Keratinocyte (primary cell): ENCODE measurements at regions not wholly inside any gene's neighbourhood (a gene's known extent, or its start where the extent isn't known, plus 50 kb on each side); places are given as distances from the start of the nearest gene placed in this dataset.
A peak's percentile ranks its signal among the peaks of the same experiment; 100 is the strongest.

Source experiments
- DNase-seq: peaks from one replicate; pipeline ENCODE4 v3.0.0-alpha.2; 2011; ENCODE audit warnings: low read depth, missing footprints, low spot score
- FAIRE-seq: peaks from 2 replicates; lab custom pipeline; 2011; peaks lifted over from hg19 to GRCh38; lab: Jason Lieb, UNC
- H2AFZ ChIP-seq: 2 replicates; pipeline ENCODE4 v1.6.0; 2012; ENCODE audit warnings: low read length, control low read depth, inconsistent platforms; ENCODE audit not compliant: control insufficient read depth
- H3K27ac ChIP-seq: 2 replicates; pipeline ENCODE4 v1.5.1; 2011; ENCODE audit warnings: low read length; ENCODE audit not compliant: control insufficient read depth, insufficient read depth
- H3K27me3 ChIP-seq: 3 replicates; pipeline ENCODE4 v1.6.0; 2011; ENCODE audit warnings: low read length; ENCODE audit not compliant: control insufficient read depth, insufficient read depth; ENCODE audit errors: extremely low read depth
- H3K36me3 ChIP-seq, 2 experiments: 2 replicates in 1 of 2; 3 replicates in 1 of 2; pipeline ENCODE4 v1.5.1; 2011; ENCODE audit warnings: low read length in 2 of 2, mild to moderate bottlenecking in 1 of 2; ENCODE audit not compliant: control insufficient read depth in 2 of 2, insufficient read depth in 2 of 2; ENCODE audit errors: extremely low read depth in 1 of 2
- H3K4me1 ChIP-seq: 3 replicates; pipeline ENCODE4 v1.5.1; 2011; ENCODE audit warnings: low read length; ENCODE audit not compliant: control insufficient read depth, insufficient read depth; ENCODE audit errors: extremely low read depth
- H3K4me2 ChIP-seq: 3 replicates; pipeline ENCODE4 v1.6.0; 2011; ENCODE audit warnings: low read depth, low read length; ENCODE audit not compliant: control insufficient read depth, insufficient read depth; ENCODE audit errors: extremely low read depth
- H3K4me3 ChIP-seq, 3 experiments: fragments of 200-600 bp in 1 of 3; sonication (generic) in 1 of 3; 2 replicates in 2 of 3; 3 replicates in 1 of 3; pipeline ENCODE4 v1.5.1; 2011 to 2016; ENCODE audit warnings: low read length in 3 of 3, mild to moderate bottlenecking in 3 of 3, control low read depth in 2 of 3, inconsistent platforms in 1 of 3, low read depth in 1 of 3, mixed read lengths in 1 of 3, mixed run types in 1 of 3, moderate library complexity in 1 of 3; ENCODE audit not compliant: control insufficient read depth in 2 of 3, insufficient read depth in 2 of 3; ENCODE audit errors: extremely low read depth in 1 of 3
- H3K79me2 ChIP-seq: 2 replicates; pipeline ENCODE4 v1.6.0; 2012; ENCODE audit warnings: low read length; ENCODE audit not compliant: control insufficient read depth, insufficient read depth
- H3K9ac ChIP-seq: 3 replicates; pipeline ENCODE4 v1.6.0; 2011; ENCODE audit warnings: low read length; ENCODE audit not compliant: control insufficient read depth, insufficient read depth; ENCODE audit errors: extremely low read depth
- H3K9me1 ChIP-seq: 3 replicates; pipeline ENCODE4 v1.6.0; 2011; ENCODE audit warnings: low read length; ENCODE audit not compliant: control insufficient read depth, insufficient read depth; ENCODE audit errors: extremely low read depth
- H3K9me3 ChIP-seq: 2 replicates; pipeline ENCODE4 v1.5.1; 2012; ENCODE audit warnings: low read depth, low read length; ENCODE audit not compliant: control insufficient read depth
- H4K20me1 ChIP-seq: 3 replicates; pipeline ENCODE4 v1.6.0; 2011; ENCODE audit warnings: low read length; ENCODE audit not compliant: control insufficient read depth, insufficient read depth; ENCODE audit errors: extremely low read depth
- EZH2 ChIP-seq: IDR thresholded peaks from one replicate; pipeline ENCODE4 v1.6.1; 2012; ENCODE audit warnings: inconsistent platforms, mild to moderate bottlenecking, low read length, moderate library complexity
- dilution Hi-C: fragments of 300-500 bp; cut with MboI; formaldehyde crosslinking; loops from one replicate; pipeline ENCODE4 v1.7.0; 2020; ENCODE audit warnings: low sequenced_read_pairs; ENCODE audit not compliant: extremely low pct_ligation_motif_present
- TF ChIP-seq, protein P1 (sequence below), 3 experiments: IDR thresholded peaks in 1 of 3; conservative IDR thresholded peaks in 1 of 3; optimal IDR thresholded peaks in 1 of 3; 2 replicates in 2 of 3; 3 replicates in 1 of 3; pipeline versions ENCODE3 to v1.5.1; 2011; ENCODE audit warnings: low read length in 3 of 3, mild to moderate bottlenecking in 3 of 3, moderate library complexity in 2 of 3, control low read depth in 1 of 3, inconsistent platforms in 1 of 3; ENCODE audit not compliant: insufficient read depth in 2 of 3; ENCODE audit errors: extremely low read depth in 1 of 3

DNA sequence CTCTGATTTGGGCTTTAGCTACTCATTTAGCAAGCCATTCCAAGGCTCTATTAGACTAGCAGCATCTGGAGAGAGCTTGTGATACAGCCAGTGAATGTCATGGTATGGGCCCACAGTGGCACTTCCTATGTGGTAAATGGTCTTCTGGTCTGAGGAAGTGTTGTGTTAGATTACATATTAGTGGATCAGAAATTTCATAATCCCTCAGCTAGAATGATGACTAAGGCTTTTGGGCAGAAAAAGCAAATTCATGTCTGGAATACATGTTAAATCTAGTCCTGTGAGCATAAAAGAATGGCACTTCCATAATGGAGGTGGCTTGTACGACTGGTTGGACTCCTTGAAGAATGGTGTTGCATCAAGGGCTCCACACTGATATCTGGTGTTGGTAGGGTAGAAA is 436.8 kb upstream of the CWC22 start:
- no peak overlapping the region for H3K9ac ChIP-seq
- no peaks in the 10 kb centered on the region for H3K9me1 ChIP-seq
- H3K4me1 ChIP-seq, result peaks cover 16% of the 10 kb centered on the region
- no peaks in the 10 kb centered on the region for H3K79me2 ChIP-seq
- no peaks in the 10 kb centered on the region for H3K36me3 ChIP-seq
- no peak overlapping the region for H2AFZ ChIP-seq
- peak; percentile 59 for FAIRE-seq
- no peaks in the 10 kb centered on the region for H4K20me1 ChIP-seq
- TF ChIP-seq EZH2, result no peak
- TF ChIP-seq, protein P1, sequence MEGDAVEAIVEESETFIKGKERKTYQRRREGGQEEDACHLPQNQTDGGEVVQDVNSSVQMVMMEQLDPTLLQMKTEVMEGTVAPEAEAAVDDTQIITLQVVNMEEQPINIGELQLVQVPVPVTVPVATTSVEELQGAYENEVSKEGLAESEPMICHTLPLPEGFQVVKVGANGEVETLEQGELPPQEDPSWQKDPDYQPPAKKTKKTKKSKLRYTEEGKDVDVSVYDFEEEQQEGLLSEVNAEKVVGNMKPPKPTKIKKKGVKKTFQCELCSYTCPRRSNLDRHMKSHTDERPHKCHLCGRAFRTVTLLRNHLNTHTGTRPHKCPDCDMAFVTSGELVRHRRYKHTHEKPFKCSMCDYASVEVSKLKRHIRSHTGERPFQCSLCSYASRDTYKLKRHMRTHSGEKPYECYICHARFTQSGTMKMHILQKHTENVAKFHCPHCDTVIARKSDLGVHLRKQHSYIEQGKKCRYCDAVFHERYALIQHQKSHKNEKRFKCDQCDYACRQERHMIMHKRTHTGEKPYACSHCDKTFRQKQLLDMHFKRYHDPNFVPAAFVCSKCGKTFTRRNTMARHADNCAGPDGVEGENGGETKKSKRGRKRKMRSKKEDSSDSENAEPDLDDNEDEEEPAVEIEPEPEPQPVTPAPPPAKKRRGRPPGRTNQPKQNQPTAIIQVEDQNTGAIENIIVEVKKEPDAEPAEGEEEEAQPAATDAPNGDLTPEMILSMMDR (optimal IDR thresholded peaks at IDR 0.05 in 1 of 3, IDR thresholded peaks at IDR 0.05 in 1 of 3, conservative IDR thresholded peaks at IDR 0.05 in 1 of 3; ENCODE audit: extremely low read depth in 1 of 3, insufficient read depth in 2 of 3, low read length in 3 of 3), result no peak
- DNase-seq, result peak; percentile 4
- no peak overlapping the region for H3K4me3 ChIP-seq
- no peaks in the 10 kb centered on the region for H3K27me3 ChIP-seq
- dilution Hi-C loops, result no loop called here
- H3K27ac ChIP-seq, result no peak overlapping the region
- no peak overlapping the region for H3K4me2 ChIP-seq
- no peaks in the 10 kb centered on the region for H3K9me3 ChIP-seq

DNA sequence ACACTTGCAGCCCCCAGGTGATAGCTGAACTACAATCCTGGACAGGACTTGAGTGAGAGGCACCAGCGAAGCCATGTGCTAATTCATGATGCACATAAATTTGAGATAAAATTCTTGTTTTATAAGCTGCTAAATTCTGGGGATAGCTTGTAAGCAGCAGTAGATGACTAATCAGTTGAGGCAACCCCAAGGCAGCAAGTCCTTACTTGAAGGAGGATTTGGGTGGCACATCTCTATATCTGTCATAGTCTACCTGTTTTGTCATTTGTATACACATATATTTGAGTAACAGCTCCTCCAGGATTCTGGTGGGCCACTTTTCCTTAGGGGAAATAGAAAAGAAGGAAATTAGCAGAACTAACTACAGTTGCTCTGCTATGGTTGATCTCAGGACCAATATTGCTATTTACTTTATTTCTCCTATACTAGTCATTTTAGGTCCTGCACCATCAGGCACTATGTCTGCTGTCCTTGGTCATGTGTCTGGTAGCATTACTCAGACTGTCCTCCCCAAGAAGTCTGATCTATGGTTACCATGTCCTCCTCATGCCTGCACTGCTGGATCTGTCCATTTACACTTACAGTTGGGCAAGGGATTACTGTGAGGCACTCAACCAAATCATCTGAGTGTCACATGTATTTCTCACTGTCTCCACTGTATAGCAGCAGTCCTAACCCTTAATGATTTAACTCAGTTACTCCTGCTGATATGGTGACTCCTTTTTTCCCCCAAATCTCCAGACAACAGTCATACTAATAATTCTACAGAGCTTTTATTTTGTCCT is 436.0 kb upstream of the CWC22 start:
- TF ChIP-seq EZH2, result no peak
- TF ChIP-seq, protein P1 (optimal IDR thresholded peaks at IDR 0.05 in 1 of 3, IDR thresholded peaks at IDR 0.05 in 1 of 3, conservative IDR thresholded peaks at IDR 0.05 in 1 of 3; ENCODE audit: extremely low read depth in 1 of 3, insufficient read depth in 2 of 3, low read length in 3 of 3), result no peak
- Histone ChIP-seq H3K4me2 (no peak overlapping the region), H3K9ac (no peak overlapping the region), H3K27ac (no peak overlapping the region), H3K79me2 (no peaks in the 10 kb centered on the region), H3K4me3 (no peak overlapping the region), H2AFZ (no peak overlapping the region), H3K36me3 (no peaks in the 10 kb centered on the region), H4K20me1 (no peaks in the 10 kb centered on the region), H3K9me3 (no peaks in the 10 kb centered on the region), H3K27me3 (no peaks in the 10 kb centered on the region), H3K4me1 (peaks cover 16% of the 10 kb centered on the region), H3K9me1 (no peaks in the 10 kb centered on the region)
- DNase-seq (peak; percentile 5), FAIRE-seq (peak; percentile 59)
- dilution Hi-C loops, result no loop called here
